Vagina (tissue), 2 donors: ENCODE measurements at regions not wholly inside any gene's neighbourhood (a gene's known extent, or its start where the extent isn't known, plus 50 kb on each side); places are given as distances from the start of the nearest gene placed in this dataset.
"Not testable (repeated sequence)": the region's sequence is repeated elsewhere in the genome, so short reads cannot be mapped to it uniquely, and the experiment has no call there.

Experiments
- DNase-seq, 2 donors: peaks; one replicate each; pipeline ENCODE4 v3.0.0-alpha.2; 2017; ENCODE audit errors: extremely low spot score in 2 of 2
- H3K27ac ChIP-seq: fragments of 200-600 bp; sonication (generic); one replicate; pipeline ENCODE4 v1.5.1; 2019
- H3K27me3 ChIP-seq: fragments of 200-600 bp; sonication (generic); one replicate; pipeline ENCODE4 v1.5.1; 2019
- H3K36me3 ChIP-seq, 2 donors: fragments of 200-600 bp; sonication (generic); one replicate each; pipeline ENCODE4 v1.5.1; 2017 to 2019
- H3K4me1 ChIP-seq: fragments of 200-600 bp; sonication (generic); one replicate; pipeline ENCODE4 v1.5.1; 2019
- H3K4me3 ChIP-seq, 2 donors: fragments of 200-600 bp; sonication (generic); 1 replicate in 1 of 2; 2 replicates in 1 of 2; pipeline ENCODE4 v1.5.1; 2016 to 2019
- H3K9me3 ChIP-seq: fragments of 200-600 bp; sonication (generic); one replicate; pipeline ENCODE4 v1.5.1; 2019
- CTCF ChIP-seq, 3 experiments: fragments of 450-650 bp in 2 of 3; fragments of 200-600 bp in 1 of 3; sonication (generic) in 1 of 3; IDR thresholded peaks; one replicate each; pipeline ENCODE4 v1.5.1; 2017 to 2019; ENCODE audit warnings: antibody characterized with exemption in 3 of 3, mild to moderate bottlenecking in 2 of 3, moderate library complexity in 2 of 3
- POLR2A ChIP-seq, 2 donors: fragments of 450-650 bp; IDR thresholded peaks; one replicate each; pipeline ENCODE4 v1.6.1; 2017; ENCODE audit warnings: antibody characterized with exemption in 2 of 2, mild to moderate bottlenecking in 2 of 2, moderate library complexity in 2 of 2
- POLR2AphosphoS5 ChIP-seq, 2 donors: sonication (generic); formaldehyde crosslinking; IDR thresholded peaks; one replicate each; pipeline ENCODE4 v1.9.0; 2017; ENCODE audit warnings: antibody characterized with exemption in 2 of 2, mild to moderate bottlenecking in 2 of 2, low read depth in 1 of 2; ENCODE audit not compliant: insufficient read depth in 1 of 2
- intact Hi-C: fragments of 100-400 bp; cut with DNase I; formaldehyde crosslinking; loops from one replicate; pipeline ENCODE4 v1.15.1; 2023

GRCh38 chr2:175597286-175597685 lies 404.8 kb downstream of the LNPK start:
- no peak for DNase-seq
- H3K36me3 ChIP-seq = no peaks in the 10 kb centered on the region
- H3K4me3 ChIP-seq = no peak overlapping the region
- intact Hi-C loops = no loop called here
- no peaks in the 10 kb centered on the region for H3K9me3 ChIP-seq
- no peak overlapping the region for H3K27ac ChIP-seq
- no peaks in the 10 kb centered on the region for H3K27me3 ChIP-seq
- H3K4me1 ChIP-seq = no peaks in the 10 kb centered on the region
- TF ChIP-seq CTCF (IDR thresholded peaks at IDR 0.05) (no peak), POLR2AphosphoS5 (IDR thresholded peaks at IDR 0.05; ENCODE audit: insufficient read depth in 1 of 2, low read depth in 1 of 2) (no peak), POLR2A (IDR thresholded peaks at IDR 0.05) (no peak)

GRCh38 chr2:175595139-175595538 lies 406.9 kb downstream of the LNPK start:
- H3K9me3 ChIP-seq = no peaks in the 10 kb centered on the region

GRCh38 chr2:175593686-175594525 lies 408.2 kb downstream of the LNPK start:
- H3K27ac ChIP-seq, DNase-seq, intact Hi-C loops, H3K4me3 ChIP-seq, H3K36me3 ChIP-seq, H3K4me1 ChIP-seq, H3K27me3 ChIP-seq, H3K9me3 ChIP-seq: not testable (repeated sequence)

More at GRCh38 chr2:175595139-175595538, 406.9 kb downstream of the LNPK start:
- no peak overlapping the region for H3K4me3 ChIP-seq
- intact Hi-C loops = no loop called here
- no peak for DNase-seq
- H3K27ac ChIP-seq = no peak overlapping the region
- H3K4me1 ChIP-seq = no peaks in the 10 kb centered on the region
- no peaks in the 10 kb centered on the region for H3K36me3 ChIP-seq
- TF ChIP-seq POLR2AphosphoS5 (IDR thresholded peaks at IDR 0.05; ENCODE audit: insufficient read depth in 1 of 2, low read depth in 1 of 2) = no peak
- no peak for TF ChIP-seq POLR2A (IDR thresholded peaks at IDR 0.05)
- no peak for TF ChIP-seq CTCF (IDR thresholded peaks at IDR 0.05)
- no peaks in the 10 kb centered on the region for H3K27me3 ChIP-seq

GRCh38 chr2:175588213-175588612 lies 406.7 kb upstream of the ATP5MC3 start:
- H3K9me3 ChIP-seq, H3K4me1 ChIP-seq, DNase-seq, H3K4me3 ChIP-seq, H3K27ac ChIP-seq, H3K27me3 ChIP-seq, H3K36me3 ChIP-seq, intact Hi-C loops: not testable (repeated sequence)

- no peaks in the 10 kb centered on the region for H3K27me3 ChIP-seq
- intact Hi-C loops = no loop called here
- no peak overlapping the region for H3K4me3 ChIP-seq
- no peaks in the 10 kb centered on the region for H3K4me1 ChIP-seq
- H3K36me3 ChIP-seq = no peaks in the 10 kb centered on the region
- no peak for TF ChIP-seq CTCF (IDR thresholded peaks at IDR 0.05)
- TF ChIP-seq POLR2A (IDR thresholded peaks at IDR 0.05) = no peak
- TF ChIP-seq POLR2AphosphoS5 (IDR thresholded peaks at IDR 0.05; ENCODE audit: insufficient read depth in 1 of 2, low read depth in 1 of 2) = no peak
- DNase-seq = no peak
- H3K27ac ChIP-seq = no peak overlapping the region
- H3K9me3 ChIP-seq = no peaks in the 10 kb centered on the region
Measured at GRCh38 chr2:175585496-175585895, 404.0 kb upstream of the ATP5MC3 start.

- intact Hi-C loops = no loop called here
- H3K27ac ChIP-seq = no peak overlapping the region
- H3K4me1 ChIP-seq = no peaks in the 10 kb centered on the region
- H3K36me3 ChIP-seq = no peaks in the 10 kb centered on the region
- no peak for DNase-seq
- H3K9me3 ChIP-seq = no peaks in the 10 kb centered on the region
- no peak for TF ChIP-seq POLR2A (IDR thresholded peaks at IDR 0.05)
- TF ChIP-seq POLR2AphosphoS5 (IDR thresholded peaks at IDR 0.05; ENCODE audit: insufficient read depth in 1 of 2, low read depth in 1 of 2) = no peak
- no peak for TF ChIP-seq CTCF (IDR thresholded peaks at IDR 0.05)
- H3K27me3 ChIP-seq = no peaks in the 10 kb centered on the region
- H3K4me3 ChIP-seq = no peak overlapping the region
Measured at GRCh38 chr2:175580652-175581051, 399.1 kb upstream of the ATP5MC3 start.
